ENCODE measurements at regions not wholly inside any gene's neighbourhood (a gene's known extent, or its start where the extent isn't known, plus 50 kb on each side); places are given as distances from the start of the nearest gene placed in this dataset.

DNA sequence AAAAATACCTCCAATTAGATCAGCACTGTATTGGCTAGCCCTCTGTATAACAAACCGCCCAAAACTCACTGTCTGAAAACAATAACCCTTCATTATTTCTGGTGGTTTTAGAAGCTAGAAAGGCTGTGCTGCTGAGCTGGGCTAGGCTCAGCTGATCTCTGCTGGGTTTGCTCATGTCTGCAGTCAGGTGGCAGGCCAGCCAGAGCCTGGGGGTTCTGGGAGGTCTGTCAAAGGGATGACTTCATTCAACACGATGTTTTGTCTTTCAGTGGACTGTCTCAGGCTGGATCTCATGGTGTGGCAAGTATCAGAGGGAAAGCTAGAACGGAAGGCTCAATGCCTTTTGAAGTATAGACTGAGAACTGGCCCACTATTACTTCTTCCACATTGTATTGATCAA lies 335.1 kb upstream of the DMAC1 start:
- Mint-ChIP-seq H3K36me3 (no peaks in the 10 kb centered on the region), H3K27ac (no peak overlapping the region), H3K4me3 (no peak overlapping the region), H3K27me3 (no peaks in the 10 kb centered on the region), H3K4me1 (ENCODE audit: unreplicated experiment) (peaks cover 5% of the 10 kb centered on the region), H3K9me3 (no peaks in the 10 kb centered on the region)
- no peak for DNase-seq (ENCODE audit: extremely low spot score, unreplicated experiment)
- TF ChIP-seq, protein P1, sequence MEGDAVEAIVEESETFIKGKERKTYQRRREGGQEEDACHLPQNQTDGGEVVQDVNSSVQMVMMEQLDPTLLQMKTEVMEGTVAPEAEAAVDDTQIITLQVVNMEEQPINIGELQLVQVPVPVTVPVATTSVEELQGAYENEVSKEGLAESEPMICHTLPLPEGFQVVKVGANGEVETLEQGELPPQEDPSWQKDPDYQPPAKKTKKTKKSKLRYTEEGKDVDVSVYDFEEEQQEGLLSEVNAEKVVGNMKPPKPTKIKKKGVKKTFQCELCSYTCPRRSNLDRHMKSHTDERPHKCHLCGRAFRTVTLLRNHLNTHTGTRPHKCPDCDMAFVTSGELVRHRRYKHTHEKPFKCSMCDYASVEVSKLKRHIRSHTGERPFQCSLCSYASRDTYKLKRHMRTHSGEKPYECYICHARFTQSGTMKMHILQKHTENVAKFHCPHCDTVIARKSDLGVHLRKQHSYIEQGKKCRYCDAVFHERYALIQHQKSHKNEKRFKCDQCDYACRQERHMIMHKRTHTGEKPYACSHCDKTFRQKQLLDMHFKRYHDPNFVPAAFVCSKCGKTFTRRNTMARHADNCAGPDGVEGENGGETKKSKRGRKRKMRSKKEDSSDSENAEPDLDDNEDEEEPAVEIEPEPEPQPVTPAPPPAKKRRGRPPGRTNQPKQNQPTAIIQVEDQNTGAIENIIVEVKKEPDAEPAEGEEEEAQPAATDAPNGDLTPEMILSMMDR (conservative IDR thresholded peaks at IDR 0.05), result no peak

GRCh38 chr9:8133606-8134005 lies 334.0 kb upstream of the DMAC1 start:
- Mint-ChIP-seq H3K4me3 (no peak overlapping the region), H3K27ac (no peak overlapping the region), H3K36me3 (no peaks in the 10 kb centered on the region), H3K27me3 (no peaks in the 10 kb centered on the region), H3K4me1 (ENCODE audit: unreplicated experiment) (peaks cover 5% of the 10 kb centered on the region), H3K9me3 (no peaks in the 10 kb centered on the region)
- TF ChIP-seq, protein P1 (conservative IDR thresholded peaks at IDR 0.05), result no peak
- no peak for DNase-seq (ENCODE audit: extremely low spot score, unreplicated experiment)

DNA sequence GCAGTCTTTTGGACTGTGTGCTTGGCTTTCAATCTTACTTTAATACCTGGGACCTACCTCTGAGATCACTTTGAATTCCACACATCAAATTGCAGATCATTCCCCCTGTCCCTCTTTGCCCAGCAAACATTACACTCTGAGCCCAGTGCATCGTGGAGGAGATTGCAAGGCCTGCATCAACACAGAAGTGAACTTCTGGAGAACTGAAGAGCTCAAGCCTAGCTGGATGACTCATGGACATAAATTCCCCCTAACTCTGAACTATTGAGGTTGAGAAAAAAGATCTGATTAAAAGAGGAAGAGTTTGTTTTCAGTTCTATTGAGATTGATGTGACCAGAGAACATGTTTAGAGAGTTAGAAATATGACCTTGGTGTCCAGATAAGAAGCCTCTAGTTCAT lies 316.0 kb upstream of the DMAC1 start:
- Mint-ChIP-seq H3K27me3 (peaks cover 3% of the 10 kb centered on the region), H3K4me3 (no peak overlapping the region), H3K36me3 (no peaks in the 10 kb centered on the region), H3K9me3 (peaks cover 5% of the 10 kb centered on the region), H3K4me1 (ENCODE audit: unreplicated experiment) (no peaks in the 10 kb centered on the region), H3K27ac (no peak overlapping the region)
- DNase-seq (ENCODE audit: extremely low spot score, unreplicated experiment), result no peak
- TF ChIP-seq, protein P1 (conservative IDR thresholded peaks at IDR 0.05), result no peak

GRCh38 chr9:8114826-8115225 lies 315.2 kb upstream of the DMAC1 start:
- Mint-ChIP-seq H3K27ac (no peak overlapping the region), H3K9me3 (peaks cover 5% of the 10 kb centered on the region), H3K36me3 (no peaks in the 10 kb centered on the region), H3K4me1 (ENCODE audit: unreplicated experiment) (no peaks in the 10 kb centered on the region), H3K4me3 (no peak overlapping the region), H3K27me3 (peaks cover 3% of the 10 kb centered on the region)
- no peak for DNase-seq (ENCODE audit: extremely low spot score, unreplicated experiment)
- TF ChIP-seq, protein P1 (conservative IDR thresholded peaks at IDR 0.05), result no peak

DNA sequence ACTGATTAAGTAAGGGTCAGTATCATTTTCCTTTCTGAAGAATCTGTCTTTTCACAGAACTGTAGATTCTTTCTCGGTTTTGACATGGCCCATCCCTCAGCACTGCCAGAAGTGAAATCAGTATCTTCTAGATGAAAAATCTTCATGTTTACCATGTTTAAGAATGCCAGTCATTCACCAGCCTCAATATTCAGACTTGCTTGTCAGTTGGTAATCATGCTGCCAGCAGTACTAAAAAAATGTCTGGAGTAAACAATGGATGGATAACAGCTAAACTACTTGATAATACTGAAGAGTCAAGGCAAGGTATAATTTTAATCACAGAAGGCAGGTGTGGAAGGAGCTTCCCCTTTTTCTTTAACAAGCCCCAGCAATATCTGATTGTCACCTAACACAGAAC lies 306.8 kb upstream of the DMAC1 start:
- H3K27me3 Mint-ChIP-seq, result no peaks in the 10 kb centered on the region
- no peak overlapping the region for H3K4me3 Mint-ChIP-seq
- TF ChIP-seq, protein P1 (conservative IDR thresholded peaks at IDR 0.05), result no peak
- H3K9me3 Mint-ChIP-seq, result no peaks in the 10 kb centered on the region
- no peak for DNase-seq (ENCODE audit: extremely low spot score, unreplicated experiment)
- no peak overlapping the region for H3K27ac Mint-ChIP-seq
- H3K36me3 Mint-ChIP-seq, result no peaks in the 10 kb centered on the region
- H3K4me1 Mint-ChIP-seq (ENCODE audit: unreplicated experiment), result no peaks in the 10 kb centered on the region

GRCh38 chr9:8101607-8102006 lies 302.0 kb upstream of the DMAC1 start:
- Mint-ChIP-seq H3K4me3 (no peak overlapping the region), H3K27ac (no peak overlapping the region), H3K27me3 (no peaks in the 10 kb centered on the region), H3K36me3 (no peaks in the 10 kb centered on the region), H3K9me3 (peaks cover 15% of the 10 kb centered on the region), H3K4me1 (ENCODE audit: unreplicated experiment) (no peaks in the 10 kb centered on the region)
- TF ChIP-seq, protein P1 (conservative IDR thresholded peaks at IDR 0.05), result no peak
- no peak for DNase-seq (ENCODE audit: extremely low spot score, unreplicated experiment)

Data from type B pancreatic cell (in vitro differentiated cells).